T-helper 1 cell (primary cell): ENCODE measurements at regions not wholly inside any gene's neighbourhood (a gene's known extent, or its start where the extent isn't known, plus 50 kb on each side); places are given as distances from the start of the nearest gene placed in this dataset.
A peak's percentile ranks its signal among the peaks of the same experiment; 100 is the strongest.
"Not testable (repeated sequence)": the region's sequence is repeated elsewhere in the genome, so short reads cannot be mapped to it uniquely, and the experiment has no call there.

ENCODE experiments used
- DNase-seq, 5 donors: peaks; one replicate each; pipeline ENCODE4 v3.0.0-alpha.2; 2012 to 2020

- DNase-seq, result no peak
Observed at GRCh38 chr9:71361357-71361756, 239.9 kb upstream of the TRPM3 start.

- no peak for DNase-seq
Observed at GRCh38 chr9:71357346-71357745, 235.9 kb upstream of the TRPM3 start.

- DNase-seq, result no peak
Observed at GRCh38 chr9:71355884-71356283, 234.5 kb upstream of the TRPM3 start.

- DNase-seq, result no peak
Observed at GRCh38 chr9:71353720-71354119, 232.3 kb upstream of the TRPM3 start.

- DNase-seq, result no peak
Observed at GRCh38 chr9:71352837-71353236, 231.4 kb upstream of the TRPM3 start.

GRCh38 chr9:71349218-71349617 lies 227.8 kb upstream of the TRPM3 start:
- no peak for DNase-seq

- no peak for DNase-seq
Observed at GRCh38 chr9:71333321-71333720, 211.9 kb upstream of the TRPM3 start.

- no peak for DNase-seq
Observed at GRCh38 chr9:71331603-71332002, 210.2 kb upstream of the TRPM3 start.

GRCh38 chr9:71329873-71330272 lies 208.5 kb upstream of the TRPM3 start:
- DNase-seq, result no peak

GRCh38 chr9:71326360-71326759 lies 204.9 kb upstream of the TRPM3 start:
- DNase-seq, result no peak

- no peak for DNase-seq
Observed at GRCh38 chr9:71323357-71323756, 201.9 kb upstream of the TRPM3 start.

GRCh38 chr9:71322311-71322710 lies 200.9 kb upstream of the TRPM3 start:
- DNase-seq, result no peak

GRCh38 chr9:71308454-71308853 lies 187.0 kb upstream of the TRPM3 start:
- DNase-seq, result no peak

GRCh38 chr9:71306134-71306533 lies 184.7 kb upstream of the TRPM3 start:
- no peak for DNase-seq

- no peak for DNase-seq
Observed at GRCh38 chr9:71303351-71303750, 181.9 kb upstream of the TRPM3 start.

- DNase-seq, result no peak
Observed at GRCh38 chr9:71302776-71303175, 181.4 kb upstream of the TRPM3 start.

- DNase-seq, result no peak
Observed at GRCh38 chr9:71295928-71296327, 174.5 kb upstream of the TRPM3 start.

- no peak for DNase-seq
Observed at GRCh38 chr9:71286146-71286545, 164.7 kb upstream of the TRPM3 start.

- DNase-seq, result peak in 2 of 5 donors; percentile 25 to 36
Observed at GRCh38 chr9:71285191-71285656, 163.8 kb upstream of the TRPM3 start.

- not testable (repeated sequence) for DNase-seq
Observed at GRCh38 chr9:71282116-71282515, 160.7 kb upstream of the TRPM3 start.

GRCh38 chr9:71279151-71279739 lies 157.8 kb upstream of the TRPM3 start:
- no peak for DNase-seq

GRCh38 chr9:71273613-71274012 lies 152.2 kb upstream of the TRPM3 start:
- DNase-seq, result no peak

GRCh38 chr9:71271602-71272001 lies 150.2 kb upstream of the TRPM3 start:
- no peak for DNase-seq

GRCh38 chr9:71270554-71270953 lies 149.1 kb upstream of the TRPM3 start:
- no peak for DNase-seq

- DNase-seq, result no peak
Observed at GRCh38 chr9:71269859-71270258, 148.4 kb upstream of the TRPM3 start.
